ENCODE measurements at regions not wholly inside any gene's neighbourhood (a gene's known extent, or its start where the extent isn't known, plus 50 kb on each side); places are given as distances from the start of the nearest gene placed in this dataset.
"Not testable (repeated sequence)": the region's sequence is repeated elsewhere in the genome, so short reads cannot be mapped to it uniquely, and the experiment has no call there.

- not testable (repeated sequence) for DNase-seq (ENCODE audit: low read depth in 2 of 2)
Measured at GRCh38 chr9:6104406-6104805, 89.0 kb upstream of the RANBP6 start.

- DNase-seq (ENCODE audit: low read depth in 2 of 2): not testable (repeated sequence)
Measured at GRCh38 chr9:6103911-6104310, 88.5 kb upstream of the RANBP6 start.

GRCh38 chr9:6102336-6102987 is 87.0 kb upstream of the RANBP6 start:
- not testable (repeated sequence) for DNase-seq (ENCODE audit: low read depth in 2 of 2)

- not testable (repeated sequence) for DNase-seq (ENCODE audit: low read depth in 2 of 2)
Measured at GRCh38 chr9:6101725-6102124, 86.3 kb upstream of the RANBP6 start.

GRCh38 chr9:6099346-6099745 is 83.9 kb upstream of the RANBP6 start:
- not testable (repeated sequence) for DNase-seq (ENCODE audit: low read depth in 2 of 2)

- no peak for DNase-seq (ENCODE audit: low read depth in 2 of 2)
Measured at GRCh38 chr9:6098431-6098830, 83.0 kb upstream of the RANBP6 start.

GRCh38 chr9:6096821-6097220 is 81.4 kb upstream of the RANBP6 start:
- no peak for DNase-seq (ENCODE audit: low read depth in 2 of 2)

GRCh38 chr9:6090277-6091210 is 75.1 kb upstream of the RANBP6 start:
- DNase-seq (ENCODE audit: low read depth in 2 of 2): no peak

GRCh38 chr9:6089300-6089699 is 73.9 kb upstream of the RANBP6 start:
- no peak for DNase-seq (ENCODE audit: low read depth in 2 of 2)

- DNase-seq (ENCODE audit: low read depth in 2 of 2): no peak
Measured at GRCh38 chr9:6086006-6086655, 70.7 kb upstream of the RANBP6 start.

GRCh38 chr9:6080154-6080716 is 64.8 kb upstream of the RANBP6 start:
- DNase-seq (ENCODE audit: low read depth in 2 of 2): peak; percentile 53 to 60

GRCh38 chr9:6079386-6079785 is 64.0 kb upstream of the RANBP6 start:
- no peak for DNase-seq (ENCODE audit: low read depth in 2 of 2)

- DNase-seq (ENCODE audit: low read depth in 2 of 2): no peak
Measured at GRCh38 chr9:6078382-6079105, 63.1 kb upstream of the RANBP6 start.

- no peak for DNase-seq (ENCODE audit: low read depth in 2 of 2)
Measured at GRCh38 chr9:6076851-6077250, 61.4 kb upstream of the RANBP6 start.

- DNase-seq (ENCODE audit: low read depth in 2 of 2): no peak
Measured at GRCh38 chr9:6073731-6074130, 58.3 kb upstream of the RANBP6 start.

- no peak for DNase-seq (ENCODE audit: low read depth in 2 of 2)
Measured at GRCh38 chr9:6072865-6073264, 57.4 kb upstream of the RANBP6 start.

- DNase-seq (ENCODE audit: low read depth in 2 of 2): no peak
Measured at GRCh38 chr9:6072453-6072852, 57.0 kb upstream of the RANBP6 start.

- DNase-seq (ENCODE audit: low read depth in 2 of 2): no peak
Measured at GRCh38 chr9:6068983-6069382, 53.6 kb upstream of the RANBP6 start.

- no peak for DNase-seq (ENCODE audit: low read depth in 2 of 2)
Measured at GRCh38 chr9:6067426-6067825, 52.0 kb upstream of the RANBP6 start.
